WTC11 (cell line): ENCODE measurements at regions not wholly inside any gene's neighbourhood (a gene's known extent, or its start where the extent isn't known, plus 50 kb on each side); places are given as distances from the start of the nearest gene placed in this dataset.

ENCODE experiments used
- ATAC-seq: fragments of 200-7000 bp; cut with Tn5 transposase; 2 replicates; pipeline ENCODE4 v1.10.0; 2021; ENCODE audit warnings: mild to moderate bottlenecking, moderate library complexity
- CTCF ChIA-PET: fragments of 300-600 bp; sonication (Branson Sonifier 250); formaldehyde crosslinking; loops from one replicate; lab custom pipeline; 2021; ENCODE audit warnings: antibody characterized with exemption; lab: Charles Lee
- POLR2A ChIA-PET: fragments of 350-600 bp; sonication (Branson Sonifier 250); formaldehyde crosslinking; loops from one replicate; lab custom pipeline; 2021; ENCODE audit warnings: antibody characterized with exemption; lab: Charles Lee
- DNase-seq: peaks from one replicate; pipeline ENCODE4 v3.0.0; 2021; ENCODE audit warnings: low spot score
- H3K27ac Mint-ChIP-seq: 2 replicates; pipeline ENCODE4 v1.8.0; 2021; ENCODE audit warnings: mixed read lengths
- H3K27me3 Mint-ChIP-seq: 2 replicates; pipeline ENCODE4 v1.8.0; 2021; ENCODE audit warnings: low read depth, mild to moderate bottlenecking, moderate library complexity, mixed read lengths
- H3K36me3 Mint-ChIP-seq: 2 replicates; pipeline ENCODE4 v1.8.0; 2021; ENCODE audit warnings: mixed read lengths
- H3K4me1 Mint-ChIP-seq: 2 replicates; pipeline ENCODE4 v1.8.0; 2022; ENCODE audit warnings: mixed read lengths
- H3K4me3 Mint-ChIP-seq: 2 replicates; pipeline ENCODE4 v1.8.0; 2021; ENCODE audit warnings: mild to moderate bottlenecking, moderate library complexity, mixed read lengths
- H3K9me3 Mint-ChIP-seq: 2 replicates; pipeline ENCODE4 v1.8.0; 2021; ENCODE audit warnings: mixed read lengths
- E2F4 ChIP-seq: sonication (generic); formaldehyde crosslinking; IDR thresholded peaks from 2 replicates; pipeline ENCODE4 v1.8.1; 2022; ENCODE audit warnings: low read depth, mild to moderate bottlenecking, moderate library complexity, missing genetic modification reagents, borderline replicate concordance
- EMX1 ChIP-seq: fragments of 250-450 bp; sonication (Bioruptor Pico); IDR thresholded peaks from 2 replicates; pipeline ENCODE4 v1.8.0; 2021; ENCODE audit warnings: mild to moderate bottlenecking
- FOXJ3 ChIP-seq: sonication (generic); formaldehyde crosslinking; IDR thresholded peaks from 2 replicates; pipeline ENCODE4 v1.9.0; 2021; ENCODE audit warnings: missing genetic modification reagents, mild to moderate bottlenecking, borderline replicate concordance
- FOXK1 ChIP-seq: sonication (generic); formaldehyde crosslinking; IDR thresholded peaks from 2 replicates; pipeline ENCODE4 v1.8.0; 2022; ENCODE audit warnings: mild to moderate bottlenecking, moderate library complexity, missing genetic modification reagents
- JUN ChIP-seq: sonication (generic); formaldehyde crosslinking; IDR thresholded peaks from 2 replicates; pipeline ENCODE4 v1.8.0; 2023; ENCODE audit warnings: mild to moderate bottlenecking, missing genetic modification reagents
- MAX ChIP-seq: sonication (generic); formaldehyde crosslinking; IDR thresholded peaks from 2 replicates; pipeline ENCODE4 v1.8.0; 2022; ENCODE audit warnings: mild to moderate bottlenecking, missing genetic modification reagents
- MLX ChIP-seq: sonication (generic); formaldehyde crosslinking; IDR thresholded peaks from 2 replicates; pipeline ENCODE4 v1.8.1; 2023; ENCODE audit warnings: mild to moderate bottlenecking, missing genetic modification reagents, moderate library complexity
- NFATC4 ChIP-seq: fragments of 250-450 bp; sonication (Bioruptor Pico); IDR thresholded peaks from 2 replicates; pipeline ENCODE4 v1.9.0; 2021; ENCODE audit warnings: mild to moderate bottlenecking
- NFYB ChIP-seq: sonication (generic); formaldehyde crosslinking; conservative IDR thresholded peaks from 2 replicates; pipeline ENCODE4 v1.8.0; 2022; ENCODE audit warnings: low read depth, missing genetic modification reagents
- NR1H2 ChIP-seq: sonication (generic); formaldehyde crosslinking; IDR thresholded peaks from 2 replicates; pipeline ENCODE4 v1.9.0; 2021; ENCODE audit warnings: mild to moderate bottlenecking, moderate library complexity, missing genetic modification reagents
- OVOL2 ChIP-seq: fragments of 250-450 bp; sonication (Bioruptor Pico); IDR thresholded peaks from 2 replicates; pipeline ENCODE4 v1.9.0; 2021; ENCODE audit warnings: mild to moderate bottlenecking, borderline replicate concordance
- SMAD4 ChIP-seq: sonication (generic); formaldehyde crosslinking; IDR thresholded peaks from 2 replicates; pipeline ENCODE4 v1.8.0; 2022; ENCODE audit warnings: mild to moderate bottlenecking, missing genetic modification reagents
- SOX15 ChIP-seq: fragments of 250-450 bp; sonication (Bioruptor Pico); IDR thresholded peaks from 2 replicates; pipeline ENCODE4 v1.9.0; 2021; ENCODE audit warnings: mild to moderate bottlenecking
- TEAD4 ChIP-seq: sonication (generic); formaldehyde crosslinking; IDR thresholded peaks from 2 replicates; pipeline ENCODE4 v1.8.0; 2022; ENCODE audit warnings: mild to moderate bottlenecking, missing genetic modification reagents
- TP53 ChIP-seq: sonication (generic); formaldehyde crosslinking; IDR thresholded peaks from 2 replicates; pipeline ENCODE4 v1.8.1; 2023; ENCODE audit warnings: mild to moderate bottlenecking, missing genetic modification reagents
- USF2 ChIP-seq: sonication (generic); formaldehyde crosslinking; IDR thresholded peaks from 2 replicates; pipeline ENCODE4 v1.8.1; 2023; ENCODE audit warnings: mild to moderate bottlenecking, missing genetic modification reagents, moderate library complexity
- ZMAT4 ChIP-seq: fragments of 250-450 bp; sonication (Bioruptor Pico); IDR thresholded peaks from 2 replicates; pipeline ENCODE4 v1.9.0; 2021; ENCODE audit warnings: mild to moderate bottlenecking
- ZNF121 ChIP-seq: sonication (generic); formaldehyde crosslinking; IDR thresholded peaks from 2 replicates; pipeline ENCODE4 v1.8.0; 2023; ENCODE audit warnings: missing genetic modification reagents
- ZNF281 ChIP-seq: sonication (generic); formaldehyde crosslinking; IDR thresholded peaks from 2 replicates; pipeline ENCODE4 v1.8.0; 2023; ENCODE audit warnings: mild to moderate bottlenecking, missing genetic modification reagents
- ZNF423 ChIP-seq: fragments of 250-450 bp; sonication (Bioruptor Pico); IDR thresholded peaks from 2 replicates; pipeline ENCODE4 v2.1.2; 2022; ENCODE audit warnings: mild to moderate bottlenecking, moderate library complexity
- ZNF425 ChIP-seq: fragments of 250-450 bp; sonication (Bioruptor Pico); conservative IDR thresholded peaks from 2 replicates; pipeline ENCODE4 v1.9.0; 2021; ENCODE audit warnings: mild to moderate bottlenecking

GRCh38 chr16:47940466-47940865 is 215.3 kb downstream of the ABCC12 start:
- POLR2A ChIA-PET, result no interaction called here
- H3K27ac Mint-ChIP-seq, result no peak overlapping the region
- DNase-seq (no peak), ATAC-seq (no peak)
- no peak for TF ChIP-seq JUN (CRISPR knock-in tag)
- TF ChIP-seq USF2 (CRISPR knock-in tag), result no peak
- TF ChIP-seq TEAD4 (CRISPR knock-in tag), result no peak
- TF ChIP-seq NFYB, result no peak
- TF ChIP-seq NFATC4 (CRISPR knock-in tag), result no peak
- TF ChIP-seq MLX (CRISPR knock-in tag), result no peak
- TF ChIP-seq SMAD4 (CRISPR knock-in tag), result no peak
- no peak for TF ChIP-seq NR1H2 (CRISPR knock-in tag)
- no peak for TF ChIP-seq EMX1 (CRISPR knock-in tag)
- no peak overlapping the region for H3K4me3 Mint-ChIP-seq
- H3K4me1 Mint-ChIP-seq, result no peaks in the 10 kb centered on the region; the same call in 1 of the 2 replicates
- H3K27me3 Mint-ChIP-seq, result no peaks in the 10 kb centered on the region
- CTCF ChIA-PET, result interaction anchor here (1.5 kb wide), 1 partner anchor 115 kb away, joined by 3 read pairs; no protein-coding TSS in a partner anchor
- H3K36me3 Mint-ChIP-seq, result no peaks in the 10 kb centered on the region
- H3K9me3 Mint-ChIP-seq, result peaks cover 3% of the 10 kb centered on the region

GRCh38 chr16:47939680-47940079 is 216.1 kb downstream of the ABCC12 start:
- POLR2A ChIA-PET, result interaction anchor here (0.6 kb wide), 1 partner anchor 208 kb away, joined by 3 read pairs; no protein-coding TSS in a partner anchor
- no peaks in the 10 kb centered on the region for H3K36me3 Mint-ChIP-seq
- no peak overlapping the region for H3K27ac Mint-ChIP-seq
- peaks cover 3% of the 10 kb centered on the region for H3K9me3 Mint-ChIP-seq
- H3K27me3 Mint-ChIP-seq, result no peaks in the 10 kb centered on the region
- H3K4me1 Mint-ChIP-seq, result no peaks in the 10 kb centered on the region; the same call in 1 of the 2 replicates
- ATAC-seq (no peak), DNase-seq (no peak)
- no peak overlapping the region for H3K4me3 Mint-ChIP-seq
- TF ChIP-seq TP53 (CRISPR knock-in tag), result no peak
- no peak for TF ChIP-seq ZNF281
- TF ChIP-seq ZNF423 (CRISPR knock-in tag), result no peak
- TF ChIP-seq OVOL2 (CRISPR knock-in tag), result no peak
- TF ChIP-seq ZMAT4 (CRISPR knock-in tag), result no peak
- TF ChIP-seq E2F4, result no peak
- no peak for TF ChIP-seq FOXK1 (CRISPR knock-in tag)
- no peak for TF ChIP-seq ZNF121 (CRISPR knock-in tag)
- no peak for TF ChIP-seq SOX15 (CRISPR knock-in tag)
- TF ChIP-seq MAX (CRISPR knock-in tag), result no peak
- no peak for TF ChIP-seq ZNF425 (CRISPR knock-in tag)
- no peak for TF ChIP-seq FOXJ3
- CTCF ChIA-PET, result interaction anchor here (1.5 kb wide), 1 partner anchor 115 kb away, joined by 3 read pairs; no protein-coding TSS in a partner anchor
